GM23338 (cell line): ENCODE measurements at regions not wholly inside any gene's neighbourhood (a gene's known extent, or its start where the extent isn't known, plus 50 kb on each side); places are given as distances from the start of the nearest gene placed in this dataset.

Experiments used
- ATAC-seq: fragments of 200-7000 bp; cut with Tn5 transposase; 3 replicates; pipeline ENCODE4 v1.9.1; 2020
- DNase-seq: peaks from one replicate; pipeline ENCODE4 v3.0.0-alpha.2; 2015; ENCODE audit warnings: low spot score
- H2AFZ ChIP-seq: fragments of 200-600 bp; sonication (generic); 2 replicates; pipeline ENCODE4 v1.8.0; 2016; ENCODE audit warnings: antibody characterized with exemption, mild to moderate bottlenecking, moderate library complexity
- H3F3A ChIP-seq: fragments of 200-600 bp; sonication (generic); replicated peaks from 2 replicates; pipeline ENCODE4 v1.8.0; 2017; ENCODE audit warnings: antibody characterized with exemption, mixed run types, low read depth
- H3K27ac ChIP-seq: fragments of 200-600 bp; sonication (generic); 2 replicates; pipeline ENCODE4 v1.6.1; 2016; ENCODE audit warnings: low read depth
- H3K27me3 ChIP-seq: fragments of 200-600 bp; sonication (generic); 2 replicates; pipeline ENCODE4 v1.8.0; 2016; ENCODE audit warnings: mild to moderate bottlenecking, mixed run types, moderate library complexity; ENCODE audit not compliant: insufficient read depth
- H3K36me3 ChIP-seq: fragments of 200-600 bp; sonication (generic); 2 replicates; pipeline ENCODE4 v1.8.0; 2016; ENCODE audit warnings: mild to moderate bottlenecking; ENCODE audit not compliant: insufficient read depth
- H3K4me1 ChIP-seq: fragments of 200-600 bp; sonication (generic); 2 replicates; pipeline ENCODE4 v1.8.0; 2016; ENCODE audit warnings: mild to moderate bottlenecking, moderate library complexity; ENCODE audit not compliant: insufficient read depth
- H3K4me2 ChIP-seq: fragments of 200-600 bp; sonication (generic); 2 replicates; pipeline ENCODE4 v1.7.1; 2017; ENCODE audit warnings: mixed run types
- H3K4me3 ChIP-seq: fragments of 200-600 bp; sonication (generic); 2 replicates; pipeline ENCODE4 v1.6.1; 2016; ENCODE audit warnings: mixed run types
- H3K79me2 ChIP-seq: fragments of 200-600 bp; sonication (generic); replicated peaks from 2 replicates; pipeline ENCODE4 v1.8.0; 2017; ENCODE audit warnings: mild to moderate bottlenecking; ENCODE audit not compliant: insufficient read depth
- H3K9me2 ChIP-seq: fragments of 200-600 bp; sonication (generic); 2 replicates; pipeline ENCODE4 v1.8.0; 2017; ENCODE audit not compliant: insufficient read depth
- H4K20me1 ChIP-seq: fragments of 200-600 bp; sonication (generic); replicated peaks from 2 replicates; pipeline ENCODE4 v1.8.0; 2017; ENCODE audit warnings: mild to moderate bottlenecking; ENCODE audit not compliant: insufficient read depth
- H3K27ac Mint-ChIP-seq: 2 replicates; pipeline ENCODE4 v1.8.0; 2020; ENCODE audit warnings: inconsistent platforms, mild to moderate bottlenecking, moderate library complexity, mixed read lengths
- H3K27me3 Mint-ChIP-seq: 3 replicates; pipeline ENCODE4 v1.8.0; 2022; ENCODE audit warnings: low read depth, mild to moderate bottlenecking, moderate library complexity, mixed read lengths, inconsistent platforms; ENCODE audit not compliant: insufficient read depth, poor library complexity
- H3K36me3 Mint-ChIP-seq: 3 replicates; pipeline ENCODE4 v1.8.0; 2021; ENCODE audit warnings: low read depth, mild to moderate bottlenecking, inconsistent platforms, moderate library complexity, mixed read lengths
- H3K4me1 Mint-ChIP-seq: 3 replicates; pipeline ENCODE4 v1.8.0; 2020; ENCODE audit warnings: mild to moderate bottlenecking, inconsistent platforms, mixed read lengths
- H3K4me3 Mint-ChIP-seq: 3 replicates; pipeline ENCODE4 v1.8.0; 2021; ENCODE audit warnings: moderate library complexity, mild to moderate bottlenecking, inconsistent platforms, mixed read lengths
- H3K9me3 Mint-ChIP-seq: 3 replicates; pipeline ENCODE4 v1.8.0; 2020; ENCODE audit warnings: moderate library complexity, mild to moderate bottlenecking, inconsistent platforms, mixed read lengths
- CREB1 ChIP-seq: fragments of 250-450 bp; sonication (Bioruptor Pico); IDR thresholded peaks from 2 replicates; pipeline ENCODE4 v1.5.0; 2020; ENCODE audit warnings: low read depth, mild to moderate bottlenecking, moderate library complexity
- CTCF ChIP-seq, 2 experiments: fragments of 200-600 bp in 1 of 2; sonication (generic) in 1 of 2; conservative IDR thresholded peaks; 2 replicates each; pipeline versions ENCODE4 v1.5.1 to v1.6.1; 2016 to 2017; ENCODE audit warnings: antibody characterized with exemption in 2 of 2, low read depth in 2 of 2, mild to moderate bottlenecking in 2 of 2, moderate library complexity in 1 of 2
- ETS1 ChIP-seq: IDR thresholded peaks from 2 replicates; pipeline ENCODE4 v1.6.1; 2016; ENCODE audit warnings: antibody characterized with exemption
- EZH2 ChIP-seq: fragments of 200-600 bp; sonication (generic); IDR thresholded peaks from one replicate; pipeline ENCODE4 v1.8.0; 2017; ENCODE audit warnings: antibody characterized with exemption, mild to moderate bottlenecking, low read depth; ENCODE audit not compliant: unreplicated experiment
- EZH2phosphoT487 ChIP-seq: fragments of 200-600 bp; sonication (generic); IDR thresholded peaks from one replicate; pipeline ENCODE4 v1.8.1; 2018; ENCODE audit warnings: antibody characterized with exemption; ENCODE audit not compliant: unreplicated experiment
- JUNB ChIP-seq: IDR thresholded peaks from one replicate; pipeline ENCODE4 v1.6.1; 2016; ENCODE audit warnings: antibody characterized with exemption; ENCODE audit not compliant: unreplicated experiment
- NANOG ChIP-seq: IDR thresholded peaks from 2 replicates; pipeline ENCODE4 v1.6.1; 2016; ENCODE audit warnings: antibody characterized with exemption, borderline replicate concordance
- POLR2AphosphoS5 ChIP-seq: IDR thresholded peaks from 2 replicates; pipeline ENCODE4 v1.6.1; 2016; ENCODE audit warnings: antibody characterized with exemption, low read depth
- REST ChIP-seq: IDR thresholded peaks from one replicate; pipeline ENCODE4 v1.6.1; 2018; ENCODE audit warnings: antibody characterized with exemption; ENCODE audit not compliant: unreplicated experiment
- STAT1 ChIP-seq: IDR thresholded peaks from one replicate; pipeline ENCODE4 v1.6.1; 2016; ENCODE audit warnings: antibody characterized with exemption; ENCODE audit not compliant: unreplicated experiment
- ZNF114 ChIP-seq: fragments of 250-450 bp; sonication (Bioruptor Pico); IDR thresholded peaks from 2 replicates; pipeline ENCODE4 v1.5.0; 2020; ENCODE audit warnings: mild to moderate bottlenecking, moderate library complexity
- ZNF331 ChIP-seq: fragments of 250-450 bp; sonication (Bioruptor Pico); IDR thresholded peaks from 2 replicates; pipeline ENCODE4 v1.5.0; 2020; ENCODE audit warnings: low read depth, mild to moderate bottlenecking, moderate library complexity
- ZNF462 ChIP-seq: fragments of 250-450 bp; sonication (Bioruptor Pico); IDR thresholded peaks from 2 replicates; pipeline ENCODE4 v1.5.0; 2020; ENCODE audit warnings: mild to moderate bottlenecking, moderate library complexity

GRCh38 chr3:177946497-177946896 is 589.7 kb upstream of the KCNMB2 start:
- peaks cover 8% of the 10 kb centered on the region for H3K4me1 Mint-ChIP-seq
- Histone ChIP-seq H2AFZ (no peak overlapping the region), H3K27me3 (no peaks in the 10 kb centered on the region), H3K4me2 (no peak overlapping the region), H3K36me3 (no peaks in the 10 kb centered on the region), H4K20me1 (no peaks in the 10 kb centered on the region), H3K4me3 (no peak overlapping the region), H3K27ac (no peak overlapping the region), H3F3A (no peaks in the 10 kb centered on the region), H3K79me2 (no peaks in the 10 kb centered on the region), H3K4me1 (peaks cover 8% of the 10 kb centered on the region), H3K9me2 (no peaks in the 10 kb centered on the region; the same call in 1 of the 2 replicates)
- no peak overlapping the region for H3K4me3 Mint-ChIP-seq
- no peak for ATAC-seq
- H3K27me3 Mint-ChIP-seq: peaks cover 2% of the 10 kb centered on the region
- no peak overlapping the region for H3K27ac Mint-ChIP-seq
- H3K9me3 Mint-ChIP-seq: no peaks in the 10 kb centered on the region
- H3K36me3 Mint-ChIP-seq: no peaks in the 10 kb centered on the region
- no peak for TF ChIP-seq ETS1
- no peak for TF ChIP-seq ZNF462 (CRISPR knock-in tag)
- TF ChIP-seq ZNF114 (CRISPR knock-in tag): no peak
- TF ChIP-seq EZH2: no peak
- no peak for TF ChIP-seq EZH2phosphoT487
- no peak for TF ChIP-seq CTCF (conservative IDR thresholded peaks at IDR 0.05; ENCODE audit: low read depth in 2 of 2)
- no peak for TF ChIP-seq NANOG
- no peak for TF ChIP-seq ZNF331
- TF ChIP-seq STAT1: no peak
- TF ChIP-seq JUNB: no peak
- TF ChIP-seq REST: no peak
- TF ChIP-seq CREB1 (CRISPR knock-in tag): no peak
- TF ChIP-seq POLR2AphosphoS5: no peak
- no peak for DNase-seq
